Keratinocyte (primary cell): ENCODE measurements at regions not wholly inside any gene's neighbourhood (a gene's known extent, or its start where the extent isn't known, plus 50 kb on each side); places are given as distances from the start of the nearest gene placed in this dataset.
"Not testable (repeated sequence)": the region's sequence is repeated elsewhere in the genome, so short reads cannot be mapped to it uniquely, and the experiment has no call there.

ENCODE experiments used
- DNase-seq: peaks from one replicate; pipeline ENCODE4 v3.0.0-alpha.2; 2011; ENCODE audit warnings: low read depth, missing footprints, low spot score
- FAIRE-seq: peaks from 2 replicates; lab custom pipeline; 2011; peaks lifted over from hg19 to GRCh38; lab: Jason Lieb, UNC
- H2AFZ ChIP-seq: 2 replicates; pipeline ENCODE4 v1.6.0; 2012; ENCODE audit warnings: low read length, control low read depth, inconsistent platforms; ENCODE audit not compliant: control insufficient read depth
- H3K27ac ChIP-seq: 2 replicates; pipeline ENCODE4 v1.5.1; 2011; ENCODE audit warnings: low read length; ENCODE audit not compliant: control insufficient read depth, insufficient read depth
- H3K27me3 ChIP-seq: 3 replicates; pipeline ENCODE4 v1.6.0; 2011; ENCODE audit warnings: low read length; ENCODE audit not compliant: control insufficient read depth, insufficient read depth; ENCODE audit errors: extremely low read depth
- H3K36me3 ChIP-seq, 2 experiments: 2 replicates in 1 of 2; 3 replicates in 1 of 2; pipeline ENCODE4 v1.5.1; 2011; ENCODE audit warnings: low read length in 2 of 2, mild to moderate bottlenecking in 1 of 2; ENCODE audit not compliant: control insufficient read depth in 2 of 2, insufficient read depth in 2 of 2; ENCODE audit errors: extremely low read depth in 1 of 2
- H3K4me1 ChIP-seq: 3 replicates; pipeline ENCODE4 v1.5.1; 2011; ENCODE audit warnings: low read length; ENCODE audit not compliant: control insufficient read depth, insufficient read depth; ENCODE audit errors: extremely low read depth
- H3K4me2 ChIP-seq: 3 replicates; pipeline ENCODE4 v1.6.0; 2011; ENCODE audit warnings: low read depth, low read length; ENCODE audit not compliant: control insufficient read depth, insufficient read depth; ENCODE audit errors: extremely low read depth
- H3K4me3 ChIP-seq, 3 experiments: fragments of 200-600 bp in 1 of 3; sonication (generic) in 1 of 3; 2 replicates in 2 of 3; 3 replicates in 1 of 3; pipeline ENCODE4 v1.5.1; 2011 to 2016; ENCODE audit warnings: low read length in 3 of 3, mild to moderate bottlenecking in 3 of 3, control low read depth in 2 of 3, inconsistent platforms in 1 of 3, low read depth in 1 of 3, mixed read lengths in 1 of 3, mixed run types in 1 of 3, moderate library complexity in 1 of 3; ENCODE audit not compliant: control insufficient read depth in 2 of 3, insufficient read depth in 2 of 3; ENCODE audit errors: extremely low read depth in 1 of 3
- H3K79me2 ChIP-seq: 2 replicates; pipeline ENCODE4 v1.6.0; 2012; ENCODE audit warnings: low read length; ENCODE audit not compliant: control insufficient read depth, insufficient read depth
- H3K9ac ChIP-seq: 3 replicates; pipeline ENCODE4 v1.6.0; 2011; ENCODE audit warnings: low read length; ENCODE audit not compliant: control insufficient read depth, insufficient read depth; ENCODE audit errors: extremely low read depth
- H3K9me1 ChIP-seq: 3 replicates; pipeline ENCODE4 v1.6.0; 2011; ENCODE audit warnings: low read length; ENCODE audit not compliant: control insufficient read depth, insufficient read depth; ENCODE audit errors: extremely low read depth
- H3K9me3 ChIP-seq: 2 replicates; pipeline ENCODE4 v1.5.1; 2012; ENCODE audit warnings: low read depth, low read length; ENCODE audit not compliant: control insufficient read depth
- H4K20me1 ChIP-seq: 3 replicates; pipeline ENCODE4 v1.6.0; 2011; ENCODE audit warnings: low read length; ENCODE audit not compliant: control insufficient read depth, insufficient read depth; ENCODE audit errors: extremely low read depth
- CTCF ChIP-seq, 3 experiments: IDR thresholded peaks in 1 of 3; conservative IDR thresholded peaks in 1 of 3; optimal IDR thresholded peaks in 1 of 3; 2 replicates in 2 of 3; 3 replicates in 1 of 3; pipeline versions ENCODE3 to v1.5.1; 2011; ENCODE audit warnings: low read length in 3 of 3, mild to moderate bottlenecking in 3 of 3, moderate library complexity in 2 of 3, control low read depth in 1 of 3, inconsistent platforms in 1 of 3; ENCODE audit not compliant: insufficient read depth in 2 of 3; ENCODE audit errors: extremely low read depth in 1 of 3
- EZH2 ChIP-seq: IDR thresholded peaks from one replicate; pipeline ENCODE4 v1.6.1; 2012; ENCODE audit warnings: inconsistent platforms, mild to moderate bottlenecking, low read length, moderate library complexity
- dilution Hi-C: fragments of 300-500 bp; cut with MboI; formaldehyde crosslinking; loops from one replicate; pipeline ENCODE4 v1.7.0; 2020; ENCODE audit warnings: low sequenced_read_pairs; ENCODE audit not compliant: extremely low pct_ligation_motif_present

- H4K20me1 ChIP-seq, H2AFZ ChIP-seq, H3K36me3 ChIP-seq, H3K4me3 ChIP-seq, H3K9me3 ChIP-seq, H3K9me1 ChIP-seq, H3K27me3 ChIP-seq, H3K4me2 ChIP-seq, H3K27ac ChIP-seq, dilution Hi-C loops, H3K9ac ChIP-seq, DNase-seq, FAIRE-seq, H3K79me2 ChIP-seq: not testable (repeated sequence)
- peaks cover 11% of the 10 kb centered on the region for H3K4me1 ChIP-seq
Measured at GRCh38 chr2:114018464-114018863, 128.6 kb downstream of the ACTR3 start.

DNA sequence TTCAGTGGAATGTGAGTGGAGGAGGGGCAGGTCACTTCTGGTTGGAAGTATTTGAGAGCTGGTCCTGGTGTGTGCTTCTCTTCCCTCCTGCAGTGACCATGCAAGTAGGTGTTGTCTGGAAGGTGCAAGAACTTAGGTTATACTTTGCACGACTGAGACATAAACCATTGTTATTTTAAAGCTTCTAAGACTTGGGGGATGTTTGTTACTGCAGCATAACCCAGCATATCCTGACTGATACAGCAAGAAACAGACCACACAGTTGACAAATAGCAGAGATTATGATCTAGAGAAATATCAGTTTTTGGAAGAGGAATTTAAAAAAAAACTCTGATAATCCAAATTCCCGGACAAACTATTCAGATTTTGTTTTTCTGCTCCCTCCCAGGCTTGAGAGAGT lies 130.8 kb downstream of the ACTR3 start:
- Histone ChIP-seq H3K36me3 (no peaks in the 10 kb centered on the region), H3K4me2 (no peak overlapping the region), H3K9ac (no peak overlapping the region), H3K9me3 (no peaks in the 10 kb centered on the region), H3K79me2 (no peaks in the 10 kb centered on the region), H2AFZ (no peak overlapping the region), H3K27ac (no peak overlapping the region), H4K20me1 (no peaks in the 10 kb centered on the region), H3K4me3 (no peak overlapping the region), H3K9me1 (no peaks in the 10 kb centered on the region), H3K27me3 (no peaks in the 10 kb centered on the region), H3K4me1 (peaks cover 11% of the 10 kb centered on the region)
- FAIRE-seq (no peak), DNase-seq (no peak)
- TF ChIP-seq CTCF (optimal IDR thresholded peaks at IDR 0.05 in 1 of 3, IDR thresholded peaks at IDR 0.05 in 1 of 3, conservative IDR thresholded peaks at IDR 0.05 in 1 of 3; ENCODE audit: extremely low read depth in 1 of 3, insufficient read depth in 2 of 3, low read length in 3 of 3) (no peak), EZH2 (no peak)
- dilution Hi-C loops = no loop called here

- no peaks in the 10 kb centered on the region for H4K20me1 ChIP-seq
- H3K9me1 ChIP-seq = no peaks in the 10 kb centered on the region
- FAIRE-seq (peak; percentile 76), DNase-seq (peak; percentile 82)
- H3K27ac ChIP-seq = peak overlapping the region; percentile 57
- no peaks in the 10 kb centered on the region for H3K79me2 ChIP-seq
- no peak overlapping the region for H3K9ac ChIP-seq
- H2AFZ ChIP-seq = no peak overlapping the region
- no peaks in the 10 kb centered on the region for H3K9me3 ChIP-seq
- TF ChIP-seq EZH2 (no peak), CTCF (optimal IDR thresholded peaks at IDR 0.05 in 1 of 3, IDR thresholded peaks at IDR 0.05 in 1 of 3, conservative IDR thresholded peaks at IDR 0.05 in 1 of 3; ENCODE audit: extremely low read depth in 1 of 3, insufficient read depth in 2 of 3, low read length in 3 of 3) (no peak)
- no peaks in the 10 kb centered on the region for H3K27me3 ChIP-seq
- H3K36me3 ChIP-seq = no peaks in the 10 kb centered on the region
- dilution Hi-C loops = no loop called here
- no peak overlapping the region for H3K4me2 ChIP-seq
- peaks cover 11% of the 10 kb centered on the region for H3K4me1 ChIP-seq
- no peak overlapping the region for H3K4me3 ChIP-seq
Measured at GRCh38 chr2:114022360-114023085, 132.6 kb downstream of the ACTR3 start.
